CD4-positive, alpha-beta T cell treated with Interleukin-4 for 1 hour (primary cell): ENCODE measurements at regions not wholly inside any gene's neighbourhood (a gene's known extent, or its start where the extent isn't known, plus 50 kb on each side); places are given as distances from the start of the nearest gene placed in this dataset.

ENCODE experiments used
- DNase-seq, 2 donors: peaks; one replicate each; pipeline ENCODE4 v3.0.0-alpha.2; 2020 to 2022

- DNase-seq: no peak
Observed at GRCh38 chr13:20351281-20352022, 119.3 kb upstream of the GJB6 start.

GRCh38 chr13:20350819-20351218 lies 118.7 kb upstream of the GJB6 start:
- DNase-seq: no peak

- no peak for DNase-seq
Observed at GRCh38 chr13:20350382-20350763, 118.3 kb upstream of the GJB6 start.

GRCh38 chr13:20349564-20350381 lies 117.7 kb upstream of the GJB6 start:
- no peak for DNase-seq

GRCh38 chr13:20348645-20349408 lies 116.7 kb upstream of the GJB6 start:
- DNase-seq: no peak

GRCh38 chr13:20348018-20348417 lies 115.9 kb upstream of the GJB6 start:
- DNase-seq: no peak

GRCh38 chr13:20344836-20345490 lies 112.8 kb upstream of the GJB6 start:
- no peak for DNase-seq

- no peak for DNase-seq
Observed at GRCh38 chr13:20342311-20342710, 110.2 kb upstream of the GJB6 start.

GRCh38 chr13:20340759-20341171 lies 108.6 kb upstream of the GJB6 start:
- no peak for DNase-seq

- no peak for DNase-seq
Observed at GRCh38 chr13:20340136-20340758, 108.1 kb upstream of the GJB6 start.

- DNase-seq: peak in 1 of 2 donors; percentile 3
Observed at GRCh38 chr13:20337884-20338551, 105.9 kb upstream of the GJB6 start.

- DNase-seq: no peak
Observed at GRCh38 chr13:20336761-20337160, 104.6 kb upstream of the GJB6 start.

- no peak for DNase-seq
Observed at GRCh38 chr13:20334309-20334708, 102.2 kb upstream of the GJB6 start.

- no peak for DNase-seq
Observed at GRCh38 chr13:20332361-20333096, 100.4 kb upstream of the GJB6 start.

GRCh38 chr13:20331949-20332348 lies 99.8 kb upstream of the GJB6 start:
- DNase-seq: no peak

GRCh38 chr13:20331419-20331818 lies 99.3 kb upstream of the GJB6 start:
- DNase-seq: no peak

GRCh38 chr13:20326809-20327208 lies 94.7 kb upstream of the GJB6 start:
- no peak for DNase-seq

GRCh38 chr13:20326276-20326675 lies 94.2 kb upstream of the GJB6 start:
- no peak for DNase-seq

GRCh38 chr13:20320885-20321284 lies 88.8 kb upstream of the GJB6 start:
- no peak for DNase-seq

GRCh38 chr13:20313896-20314295 lies 81.8 kb upstream of the GJB6 start:
- no peak for DNase-seq

- DNase-seq: no peak
Observed at GRCh38 chr13:20312292-20312691, 80.2 kb upstream of the GJB6 start.
